ENCODE measurements at regions not wholly inside any gene's neighbourhood (a gene's known extent, or its start where the extent isn't known, plus 50 kb on each side); places are given as distances from the start of the nearest gene placed in this dataset.

GRCh38 chr4:120218981-120219380, 152.3 kb upstream of the MAD2L1 start:
- TF ChIP-seq, protein P1, sequence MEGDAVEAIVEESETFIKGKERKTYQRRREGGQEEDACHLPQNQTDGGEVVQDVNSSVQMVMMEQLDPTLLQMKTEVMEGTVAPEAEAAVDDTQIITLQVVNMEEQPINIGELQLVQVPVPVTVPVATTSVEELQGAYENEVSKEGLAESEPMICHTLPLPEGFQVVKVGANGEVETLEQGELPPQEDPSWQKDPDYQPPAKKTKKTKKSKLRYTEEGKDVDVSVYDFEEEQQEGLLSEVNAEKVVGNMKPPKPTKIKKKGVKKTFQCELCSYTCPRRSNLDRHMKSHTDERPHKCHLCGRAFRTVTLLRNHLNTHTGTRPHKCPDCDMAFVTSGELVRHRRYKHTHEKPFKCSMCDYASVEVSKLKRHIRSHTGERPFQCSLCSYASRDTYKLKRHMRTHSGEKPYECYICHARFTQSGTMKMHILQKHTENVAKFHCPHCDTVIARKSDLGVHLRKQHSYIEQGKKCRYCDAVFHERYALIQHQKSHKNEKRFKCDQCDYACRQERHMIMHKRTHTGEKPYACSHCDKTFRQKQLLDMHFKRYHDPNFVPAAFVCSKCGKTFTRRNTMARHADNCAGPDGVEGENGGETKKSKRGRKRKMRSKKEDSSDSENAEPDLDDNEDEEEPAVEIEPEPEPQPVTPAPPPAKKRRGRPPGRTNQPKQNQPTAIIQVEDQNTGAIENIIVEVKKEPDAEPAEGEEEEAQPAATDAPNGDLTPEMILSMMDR (conservative IDR thresholded peaks at IDR 0.05 in 1 of 2, IDR thresholded peaks at IDR 0.05 in 1 of 2; ENCODE audit: extremely low read depth in 1 of 2, insufficient read depth in 1 of 2, low read depth in 1 of 2, low read length in 2 of 2): no peak
- no peak for TF ChIP-seq EZH2 (IDR thresholded peaks at IDR 0.05; ENCODE audit: borderline replicate concordance, low read length)
